AG09319 (cell line): ENCODE measurements at regions not wholly inside any gene's neighbourhood (a gene's known extent, or its start where the extent isn't known, plus 50 kb on each side); places are given as distances from the start of the nearest gene placed in this dataset.
"Not testable (repeated sequence)": the region's sequence is repeated elsewhere in the genome, so short reads cannot be mapped to it uniquely, and the experiment has no call there.

ENCODE experiments used
- DNase-seq: peaks from one replicate; pipeline ENCODE4 v3.0.0-alpha.2; 2010; ENCODE audit warnings: low read depth; ENCODE audit errors: extremely low read depth
- TF ChIP-seq, protein P1 (sequence below): IDR thresholded peaks from 2 replicates; pipeline ENCODE4 v1.5.1; 2011; ENCODE audit warnings: low read depth, mild to moderate bottlenecking, inconsistent platforms, low read length, moderate library complexity

DNA sequence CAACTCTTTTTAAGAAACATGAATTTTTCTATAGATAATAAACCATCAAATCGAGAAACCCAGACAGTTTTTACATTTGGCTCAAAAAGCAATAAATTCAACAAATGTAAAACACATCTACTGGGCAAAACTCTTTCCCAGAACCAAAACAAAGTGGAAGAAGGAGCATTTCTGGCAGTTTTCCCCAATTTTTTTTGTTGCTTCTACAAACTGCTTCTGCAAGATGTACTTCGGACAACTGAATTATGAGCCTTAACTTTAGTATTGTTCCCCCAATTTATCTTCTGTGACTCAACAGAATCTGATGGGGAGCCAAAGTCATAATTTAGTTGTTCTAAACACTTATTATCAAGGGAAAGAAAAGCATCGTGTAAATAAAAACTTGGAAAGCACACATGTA is 1047.2 kb downstream of the CDH11 start:
- TF ChIP-seq, protein P1, sequence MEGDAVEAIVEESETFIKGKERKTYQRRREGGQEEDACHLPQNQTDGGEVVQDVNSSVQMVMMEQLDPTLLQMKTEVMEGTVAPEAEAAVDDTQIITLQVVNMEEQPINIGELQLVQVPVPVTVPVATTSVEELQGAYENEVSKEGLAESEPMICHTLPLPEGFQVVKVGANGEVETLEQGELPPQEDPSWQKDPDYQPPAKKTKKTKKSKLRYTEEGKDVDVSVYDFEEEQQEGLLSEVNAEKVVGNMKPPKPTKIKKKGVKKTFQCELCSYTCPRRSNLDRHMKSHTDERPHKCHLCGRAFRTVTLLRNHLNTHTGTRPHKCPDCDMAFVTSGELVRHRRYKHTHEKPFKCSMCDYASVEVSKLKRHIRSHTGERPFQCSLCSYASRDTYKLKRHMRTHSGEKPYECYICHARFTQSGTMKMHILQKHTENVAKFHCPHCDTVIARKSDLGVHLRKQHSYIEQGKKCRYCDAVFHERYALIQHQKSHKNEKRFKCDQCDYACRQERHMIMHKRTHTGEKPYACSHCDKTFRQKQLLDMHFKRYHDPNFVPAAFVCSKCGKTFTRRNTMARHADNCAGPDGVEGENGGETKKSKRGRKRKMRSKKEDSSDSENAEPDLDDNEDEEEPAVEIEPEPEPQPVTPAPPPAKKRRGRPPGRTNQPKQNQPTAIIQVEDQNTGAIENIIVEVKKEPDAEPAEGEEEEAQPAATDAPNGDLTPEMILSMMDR = no peak
- no peak for DNase-seq

DNA sequence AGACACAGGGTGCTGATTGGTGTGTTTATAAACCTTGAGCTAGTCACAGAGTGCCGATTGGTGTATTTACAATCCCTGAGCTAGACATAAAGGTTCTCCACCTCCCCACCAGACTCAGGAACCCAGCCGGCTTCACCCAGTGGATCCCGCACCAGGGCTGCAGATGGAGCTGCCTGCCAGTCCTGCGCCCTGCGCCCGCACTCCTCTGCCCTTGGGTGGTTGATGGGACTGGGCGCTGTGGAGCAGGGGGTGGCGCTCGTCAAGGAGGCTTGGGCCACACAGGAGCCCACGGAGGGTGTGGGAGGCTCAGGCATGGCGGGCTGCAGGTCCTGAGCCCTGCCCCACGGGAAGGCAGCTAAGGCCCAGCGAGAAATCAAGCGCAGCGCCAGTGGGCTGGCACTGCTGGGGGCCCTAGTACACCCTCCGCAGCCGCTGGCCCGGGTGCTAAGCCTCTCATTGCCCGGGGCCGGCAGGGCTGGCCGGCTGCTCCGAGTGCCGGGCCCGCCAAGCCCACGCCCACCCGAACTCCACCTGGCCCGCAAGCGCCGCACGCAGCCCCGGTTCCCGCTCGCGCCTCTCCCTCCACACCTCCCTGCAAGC is 1049.6 kb downstream of the CDH11 start:
- DNase-seq = not testable (repeated sequence)

DNA sequence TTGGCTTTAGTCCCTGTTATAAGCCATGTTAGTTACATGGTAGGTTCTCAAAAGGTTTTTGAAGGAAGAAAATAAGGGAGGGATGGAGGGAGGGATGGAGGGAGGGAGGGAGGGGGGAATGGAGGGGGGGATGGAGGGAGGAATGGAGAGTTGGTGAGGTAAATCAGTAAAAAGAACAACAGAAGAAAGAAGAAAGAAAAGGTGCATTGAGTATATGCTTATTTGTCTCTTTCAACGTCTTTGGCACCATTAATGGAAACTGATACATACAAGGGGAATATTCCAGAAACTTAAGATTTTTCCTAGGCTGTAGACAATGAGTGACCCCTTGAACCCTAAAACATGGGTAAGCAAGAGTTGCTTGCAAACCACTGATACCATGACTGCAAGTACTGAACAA is 1056.3 kb downstream of the CDH11 start:
- DNase-seq = no peak
- TF ChIP-seq, protein P1 = no peak

DNA sequence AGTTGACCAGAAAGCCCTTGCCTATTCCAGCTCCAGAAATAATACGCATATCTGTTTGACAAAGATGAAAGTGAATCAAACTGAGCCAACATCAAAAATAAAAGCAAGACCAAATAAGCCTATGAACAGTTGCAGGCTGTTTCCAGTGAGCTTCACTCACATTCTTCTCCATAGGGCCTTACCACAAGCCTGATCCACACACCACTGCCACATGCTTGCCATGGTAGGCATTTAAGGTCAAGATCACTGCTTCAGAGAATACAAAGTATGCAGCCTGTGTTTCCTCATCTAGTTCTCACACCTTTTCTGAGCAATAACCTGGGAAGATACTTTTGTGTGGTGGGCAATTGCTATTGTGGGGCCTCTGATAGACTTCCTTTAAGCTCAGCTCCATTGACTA is 1060.2 kb downstream of the CDH11 start:
- TF ChIP-seq, protein P1 = no peak
- DNase-seq = no peak

GRCh38 chr16:64060631-64061030 is 1061.2 kb downstream of the CDH11 start:
- TF ChIP-seq, protein P1 = no peak
- DNase-seq = no peak

DNA sequence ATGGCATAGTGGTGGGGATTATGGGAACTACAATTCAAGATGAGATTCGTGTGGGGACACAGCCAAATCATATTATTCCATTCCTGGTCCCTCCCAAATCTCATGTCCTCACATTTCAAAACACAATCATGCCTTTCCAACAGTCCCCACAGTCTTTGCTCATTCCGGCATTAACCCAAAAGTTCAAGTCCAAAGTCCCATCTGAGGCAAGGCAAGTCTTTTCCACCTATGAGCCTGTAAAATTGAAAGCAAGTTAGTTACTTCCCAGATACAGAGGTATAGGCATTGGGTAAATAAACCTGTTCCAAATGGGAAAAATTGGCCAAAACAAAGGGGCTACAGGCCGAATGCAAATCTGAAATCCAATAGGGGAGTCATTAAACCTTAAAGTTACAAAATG is 1063.2 kb downstream of the CDH11 start:
- DNase-seq = no peak
- TF ChIP-seq, protein P1 = no peak

DNA sequence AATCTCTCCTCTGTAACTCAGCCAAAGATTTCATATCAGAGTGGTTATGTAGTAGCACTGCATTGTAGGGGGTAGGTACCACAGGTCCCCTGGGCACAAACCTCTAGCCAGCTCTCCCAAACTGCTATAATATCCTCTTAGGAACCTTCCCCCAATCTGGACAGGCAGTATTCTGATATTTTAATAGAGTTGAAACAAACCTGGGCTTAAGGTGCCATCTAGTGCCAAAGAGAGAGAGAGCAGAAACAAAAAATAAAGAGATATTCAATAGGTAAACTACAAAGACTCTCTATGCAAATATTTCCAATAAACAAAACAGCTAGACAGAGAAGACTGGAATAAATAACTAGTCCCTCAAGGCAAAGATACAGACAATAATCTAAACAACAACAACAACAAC is 1070.0 kb downstream of the CDH11 start:
- DNase-seq = no peak
- TF ChIP-seq, protein P1 = peak; percentile 13

DNA sequence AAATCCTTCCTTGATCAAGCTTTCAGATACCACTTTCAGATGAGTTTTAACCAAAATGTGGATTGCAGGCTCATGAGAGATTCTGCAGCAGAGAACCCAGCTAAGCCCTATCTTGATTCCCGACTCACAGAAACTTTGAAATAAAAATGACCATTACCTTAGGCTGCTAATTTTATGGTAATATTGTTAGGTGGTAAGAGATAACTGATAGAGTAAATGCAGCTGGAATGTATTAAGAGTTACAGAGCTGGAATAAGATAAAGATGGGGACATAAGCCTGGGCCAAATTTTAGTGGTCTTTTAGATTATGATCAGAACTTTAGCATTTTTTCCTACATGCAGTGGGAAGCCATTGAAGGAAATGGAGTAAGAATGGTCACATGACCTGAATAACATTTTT is 1074.0 kb downstream of the CDH11 start:
- no peak for DNase-seq
- TF ChIP-seq, protein P1 = no peak
